Sigmoid colon (tissue), 6 donors: ENCODE measurements at regions not wholly inside any gene's neighbourhood (a gene's known extent, or its start where the extent isn't known, plus 50 kb on each side); places are given as distances from the start of the nearest gene placed in this dataset.

Experiments used
- DNase-seq: peaks from one replicate; pipeline ENCODE4 v3.0.0-alpha.2; 2019
- H3K27ac ChIP-seq, 4 donors: fragments of 200-600 bp; sonication (generic); one replicate each; pipeline ENCODE4 v1.5.1; 2016 to 2019; ENCODE audit warnings: mild to moderate bottlenecking in 1 of 4
- H3K27me3 ChIP-seq, 3 donors: fragments of 200-600 bp; sonication (generic); one replicate each; pipeline ENCODE4 v1.5.1; 2019; ENCODE audit warnings: mild to moderate bottlenecking in 1 of 3
- H3K36me3 ChIP-seq, 4 donors: fragments of 200-600 bp; sonication (generic); one replicate each; pipeline ENCODE4 v1.5.1; 2016 to 2019
- H3K4me1 ChIP-seq, 4 donors: fragments of 200-600 bp; sonication (generic); one replicate each; pipeline ENCODE4 v1.5.1; 2017 to 2019
- H3K4me3 ChIP-seq, 4 donors: fragments of 200-600 bp; sonication (generic); one replicate each; pipeline ENCODE4 v1.5.1; 2017 to 2019; ENCODE audit warnings: mild to moderate bottlenecking in 2 of 4, moderate library complexity in 1 of 4
- H3K9me3 ChIP-seq, 4 donors: fragments of 200-600 bp in 3 of 4; sonication (generic) in 3 of 4; one replicate each; pipeline versions ENCODE4 v1.5.1 to v1.6.1; 2013 to 2019
- CTCF ChIP-seq, 4 experiments: fragments of 450-650 bp in 3 of 4; fragments of 200-600 bp in 1 of 4; IDR thresholded peaks; one replicate each; pipeline ENCODE4 v1.5.1; 2016 to 2019; ENCODE audit warnings: antibody characterized with exemption in 4 of 4, mild to moderate bottlenecking in 3 of 4, moderate library complexity in 2 of 4
- EP300 ChIP-seq, 4 donors: sonication (generic); formaldehyde crosslinking; IDR thresholded peaks; one replicate each; pipeline ENCODE4 v1.6.1; 2017; ENCODE audit warnings: antibody characterized with exemption in 4 of 4
- POLR2A ChIP-seq, 2 donors: fragments of 450-650 bp; IDR thresholded peaks; one replicate each; pipeline ENCODE4 v1.6.1; 2016; ENCODE audit warnings: antibody characterized with exemption in 2 of 2, mild to moderate bottlenecking in 2 of 2, moderate library complexity in 2 of 2
- POLR2AphosphoS5 ChIP-seq, 4 donors: sonication (generic); formaldehyde crosslinking; IDR thresholded peaks; one replicate each; pipeline ENCODE4 v1.6.1; 2017; ENCODE audit warnings: antibody characterized with exemption in 4 of 4
- WGBS, 2 donors: extraction: QIAGEN DNeasy Blood & Tissue Kit; methylation state at CpG; one replicate each; pipeline ENCODE4 v1.1.7; 2013; 5-methylcytosine and 5-hydroxymethylcytosine counted together
- intact Hi-C: fragments of 100-400 bp; cut with DNase I; formaldehyde crosslinking; loops from one replicate; pipeline ENCODE4 v1.15.1; 2023
- donor health status: healthy with polysubstance abuse.
- donor health status: healthy.

GRCh38 chr5:163807781-163808180, 302.4 kb downstream of the MAT2B start:
- Histone ChIP-seq H3K27me3 (no peaks in the 10 kb centered on the region), H3K27ac (no peak overlapping the region), H3K9me3 (no peaks in the 10 kb centered on the region), H3K4me3 (no peak overlapping the region), H3K36me3 (no peaks in the 10 kb centered on the region), H3K4me1 (no peaks in the 10 kb centered on the region)
- DNase-seq = no peak
- TF ChIP-seq POLR2AphosphoS5 (IDR thresholded peaks at IDR 0.05) (no peak), CTCF (IDR thresholded peaks at IDR 0.05) (no peak)
- intact Hi-C loops = no loop called here
- 69 to 81% methylated on average over 2 of the region's 2 CpGs for WGBS, 2 donors

GRCh38 chr5:163809473-163809872, 304.1 kb downstream of the MAT2B start:
- intact Hi-C loops = no loop called here
- 78 to 80% methylated on average over 5 of the region's 5 CpGs for WGBS, 2 donors
- H3K4me1 ChIP-seq = no peaks in the 10 kb centered on the region
- no peaks in the 10 kb centered on the region for H3K36me3 ChIP-seq
- no peak overlapping the region for H3K4me3 ChIP-seq
- no peaks in the 10 kb centered on the region for H3K9me3 ChIP-seq
- no peaks in the 10 kb centered on the region for H3K27me3 ChIP-seq
- DNase-seq = no peak
- no peak overlapping the region for H3K27ac ChIP-seq
- TF ChIP-seq POLR2AphosphoS5 (IDR thresholded peaks at IDR 0.05) (no peak), POLR2A (IDR thresholded peaks at IDR 0.05) (no peak), CTCF (IDR thresholded peaks at IDR 0.05) (no peak), EP300 (IDR thresholded peaks at IDR 0.05) (no peak)

- WGBS, 2 donors = 36 to 75% methylated on average over 5 of the region's 5 CpGs
Observed at GRCh38 chr5:163813900-163814299, 308.5 kb downstream of the MAT2B start.

GRCh38 chr5:163815240-163815791, 309.9 kb downstream of the MAT2B start:
- no peaks in the 10 kb centered on the region for H3K27me3 ChIP-seq
- intact Hi-C loops = no loop called here
- no peak for TF ChIP-seq EP300 (IDR thresholded peaks at IDR 0.05)
- TF ChIP-seq POLR2AphosphoS5 (IDR thresholded peaks at IDR 0.05) = no peak
- no peak for TF ChIP-seq POLR2A (IDR thresholded peaks at IDR 0.05)
- TF ChIP-seq CTCF (IDR thresholded peaks at IDR 0.05) = no peak
- no peak overlapping the region for H3K4me3 ChIP-seq
- no peaks in the 10 kb centered on the region for H3K36me3 ChIP-seq
- DNase-seq = no peak
- no peaks in the 10 kb centered on the region for H3K4me1 ChIP-seq
- H3K27ac ChIP-seq = no peak overlapping the region
- H3K9me3 ChIP-seq = peaks cover 0 to 3% (median 0%) of the 10 kb centered on the region in 4 donors

More at GRCh38 chr5:163813900-163814299, 308.5 kb downstream of the MAT2B start:
- intact Hi-C loops = no loop called here
- Histone ChIP-seq H3K27me3 (no peaks in the 10 kb centered on the region), H3K27ac (no peak overlapping the region), H3K9me3 (peaks cover 0 to 3% (median 0%) of the 10 kb centered on the region in 4 donors), H3K4me3 (no peak overlapping the region), H3K4me1 (no peaks in the 10 kb centered on the region), H3K36me3 (no peaks in the 10 kb centered on the region)
- DNase-seq = no peak
- TF ChIP-seq EP300 (IDR thresholded peaks at IDR 0.05) (no peak), POLR2AphosphoS5 (IDR thresholded peaks at IDR 0.05) (no peak), CTCF (IDR thresholded peaks at IDR 0.05) (no peak), POLR2A (IDR thresholded peaks at IDR 0.05) (no peak)

GRCh38 chr5:163821142-163821541, 315.7 kb downstream of the MAT2B start:
- Histone ChIP-seq H3K27ac (no peak overlapping the region), H3K9me3 (peaks cover 0 to 6% (median 2%) of the 10 kb centered on the region in 4 donors), H3K4me1 (no peaks in the 10 kb centered on the region), H3K36me3 (no peaks in the 10 kb centered on the region), H3K4me3 (no peak overlapping the region), H3K27me3 (no peaks in the 10 kb centered on the region)
- DNase-seq = no peak
- intact Hi-C loops = no loop called here
- TF ChIP-seq POLR2A (IDR thresholded peaks at IDR 0.05) = no peak
- TF ChIP-seq CTCF (IDR thresholded peaks at IDR 0.05) = no peak
- TF ChIP-seq EP300 (IDR thresholded peaks at IDR 0.05) = no peak
- TF ChIP-seq POLR2AphosphoS5 (IDR thresholded peaks at IDR 0.05) = no peak
- WGBS, 2 donors = 90 to 91% methylated on average over 1 of the region's 1 CpG
